ENCODE measurements at regions not wholly inside any gene's neighbourhood (a gene's known extent, or its start where the extent isn't known, plus 50 kb on each side); places are given as distances from the start of the nearest gene placed in this dataset.

- no peaks in the 10 kb centered on the region for H3K4me1 ChIP-seq
- Mint-ChIP-seq H3K27me3 (ENCODE audit: insufficient read depth, unreplicated experiment) (peaks cover 9% of the 10 kb centered on the region), H3K4me1 (ENCODE audit: low read depth, unreplicated experiment) (no peaks in the 10 kb centered on the region), H3K9me3 (ENCODE audit: unreplicated experiment) (no peaks in the 10 kb centered on the region), H3K36me3 (ENCODE audit: insufficient read depth, unreplicated experiment) (no peaks in the 10 kb centered on the region), H3K27ac (ENCODE audit: unreplicated experiment) (no peak overlapping the region), H3K4me3 (ENCODE audit: unreplicated experiment) (no peak overlapping the region)
- no peak for TF ChIP-seq CTCF (IDR thresholded peaks at IDR 0.05; ENCODE audit: insufficient read depth in 1 of 2, low read depth in 1 of 2, low read length in 1 of 2, severe bottlenecking in 1 of 2, unreplicated experiment in 1 of 2)
- no peak overlapping the region for H3K4me3 ChIP-seq (ENCODE audit: low read depth, low read length)
- no peak for DNase-seq
- POLR2A ChIA-PET, result no interaction called here
- intact Hi-C loops (cut with micrococcal nuclease; ENCODE audit: unreplicated experiment), result no loop called here
- no peaks in the 10 kb centered on the region for H3K36me3 ChIP-seq (ENCODE audit: control insufficient read depth, insufficient read depth, low read length)
- no TSS peak for BruUV-seq (replicated peaks)
- H3K9me3 ChIP-seq, result no peaks in the 10 kb centered on the region
- CTCF ChIA-PET, result no interaction called here
- H3K27me3 ChIP-seq (replicated peaks; ENCODE audit: control insufficient read depth, insufficient read depth, low read length), result no peaks in the 10 kb centered on the region
Observed at GRCh38 chr20:17108896-17109295, 117.9 kb upstream of the PCSK2 start.

DNA sequence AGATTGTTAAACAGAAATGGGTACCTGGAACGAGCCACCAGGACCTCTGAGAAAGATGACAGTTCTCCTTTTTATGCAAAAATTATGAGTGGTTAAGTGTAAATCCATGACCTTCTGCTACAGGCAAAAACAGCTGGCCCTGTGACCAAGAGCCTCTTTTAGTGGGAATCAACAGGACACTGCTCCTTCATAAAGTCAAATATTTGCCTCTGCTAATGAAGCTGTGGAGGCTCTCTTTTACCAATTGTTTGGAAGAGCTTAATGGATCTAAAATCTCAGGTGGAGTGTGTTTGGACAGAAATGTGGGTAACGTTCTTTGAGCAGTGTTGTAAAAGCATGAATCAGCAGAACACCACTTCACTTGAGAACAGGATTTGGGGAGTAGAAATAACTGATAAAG is 117.5 kb upstream of the PCSK2 start:
- no peaks in the 10 kb centered on the region for H3K4me1 ChIP-seq
- Mint-ChIP-seq H3K27me3 (ENCODE audit: insufficient read depth, unreplicated experiment) (peaks cover 9% of the 10 kb centered on the region), H3K4me1 (ENCODE audit: low read depth, unreplicated experiment) (no peaks in the 10 kb centered on the region), H3K27ac (ENCODE audit: unreplicated experiment) (no peak overlapping the region), H3K4me3 (ENCODE audit: unreplicated experiment) (no peak overlapping the region), H3K36me3 (ENCODE audit: insufficient read depth, unreplicated experiment) (no peaks in the 10 kb centered on the region), H3K9me3 (ENCODE audit: unreplicated experiment) (no peaks in the 10 kb centered on the region)
- TF ChIP-seq CTCF (IDR thresholded peaks at IDR 0.05; ENCODE audit: insufficient read depth in 1 of 2, low read depth in 1 of 2, low read length in 1 of 2, severe bottlenecking in 1 of 2, unreplicated experiment in 1 of 2), result no peak
- POLR2A ChIA-PET, result no interaction called here
- H3K27me3 ChIP-seq (replicated peaks; ENCODE audit: control insufficient read depth, insufficient read depth, low read length), result no peaks in the 10 kb centered on the region
- intact Hi-C loops (cut with micrococcal nuclease; ENCODE audit: unreplicated experiment), result no loop called here
- DNase-seq, result no peak
- CTCF ChIA-PET, result no interaction called here
- H3K9me3 ChIP-seq, result no peaks in the 10 kb centered on the region
- no peak overlapping the region for H3K4me3 ChIP-seq (ENCODE audit: low read depth, low read length)
- no peaks in the 10 kb centered on the region for H3K36me3 ChIP-seq (ENCODE audit: control insufficient read depth, insufficient read depth, low read length)
- BruUV-seq (replicated peaks), result no TSS peak

GRCh38 chr20:17128206-17128605 is 98.6 kb upstream of the PCSK2 start:
- Mint-ChIP-seq H3K36me3 (ENCODE audit: insufficient read depth, unreplicated experiment) (no peaks in the 10 kb centered on the region), H3K27me3 (ENCODE audit: insufficient read depth, unreplicated experiment) (peaks cover 3% of the 10 kb centered on the region), H3K27ac (ENCODE audit: unreplicated experiment) (no peak overlapping the region), H3K9me3 (ENCODE audit: unreplicated experiment) (no peaks in the 10 kb centered on the region), H3K4me3 (ENCODE audit: unreplicated experiment) (no peak overlapping the region), H3K4me1 (ENCODE audit: low read depth, unreplicated experiment) (no peaks in the 10 kb centered on the region)
- Histone ChIP-seq H3K4me1 (no peaks in the 10 kb centered on the region), H3K9me3 (no peaks in the 10 kb centered on the region), H3K27me3 (replicated peaks; ENCODE audit: control insufficient read depth, insufficient read depth, low read length) (no peaks in the 10 kb centered on the region), H3K4me3 (ENCODE audit: low read depth, low read length) (no peak overlapping the region), H3K36me3 (ENCODE audit: control insufficient read depth, insufficient read depth, low read length) (no peaks in the 10 kb centered on the region)
- no peak for TF ChIP-seq CTCF (IDR thresholded peaks at IDR 0.05; ENCODE audit: insufficient read depth in 1 of 2, low read depth in 1 of 2, low read length in 1 of 2, severe bottlenecking in 1 of 2, unreplicated experiment in 1 of 2)
- no peak for DNase-seq
- POLR2A ChIA-PET, result no interaction called here
- CTCF ChIA-PET, result no interaction called here
- BruUV-seq (replicated peaks), result no TSS peak
- intact Hi-C loops (cut with micrococcal nuclease; ENCODE audit: unreplicated experiment), result no loop called here

Data from Caco-2 (cell line).